HEK293 (cell line): ENCODE measurements at regions not wholly inside any gene's neighbourhood (a gene's known extent, or its start where the extent isn't known, plus 50 kb on each side); places are given as distances from the start of the nearest gene placed in this dataset.

ENCODE experiments used
- CTCF ChIA-PET: fragments of 350-600 bp; formaldehyde crosslinking; extraction: SDS; loops from one replicate; lab custom pipeline; 2021; ENCODE audit warnings: antibody characterized with exemption; lab: Yijun Ruan, JAX
- POLR2A ChIA-PET: fragments of 300-600 bp; formaldehyde crosslinking; extraction: SDS; loops from one replicate; lab custom pipeline; 2020; ENCODE audit warnings: antibody characterized with exemption, inconsistent platforms; lab: Yijun Ruan, JAX
- H3K27ac ChIP-seq: fragments of 200-500 bp; sonication (Bioruptor generic); 2 replicates; pipeline ENCODE4 v1.5.1; 2014; ENCODE audit warnings: low read depth, low read length, control low read depth, inconsistent platforms; ENCODE audit errors: extremely low read depth
- H3K36me3 ChIP-seq, 2 experiments: fragments of 200-500 bp in 1 of 2; sonication (Bioruptor generic) in 1 of 2; 1 replicate in 1 of 2; 2 replicates in 1 of 2; pipeline ENCODE4 v1.5.1; 2014 to 2017; ENCODE audit warnings: inconsistent platforms in 2 of 2, low read length in 2 of 2; ENCODE audit not compliant: control insufficient read depth in 2 of 2, insufficient read depth in 1 of 2
- H3K4me1 ChIP-seq: fragments of 200-500 bp; sonication (Bioruptor generic); 2 replicates; pipeline ENCODE4 v1.5.1; 2014; ENCODE audit warnings: mild to moderate bottlenecking, low read length, inconsistent platforms; ENCODE audit not compliant: control insufficient read depth, insufficient read depth
- H3K4me3 ChIP-seq: 2 replicates; pipeline ENCODE4 v1.5.1; 2011; ENCODE audit warnings: low read depth, mild to moderate bottlenecking, control low read depth, low read length, moderate library complexity
- H3K9me3 ChIP-seq: fragments of 200-500 bp; sonication (Bioruptor generic); 2 replicates; pipeline ENCODE4 v1.5.1; 2014; ENCODE audit warnings: low read depth, low read length, inconsistent platforms; ENCODE audit not compliant: control insufficient read depth, insufficient read depth
- EGR2 ChIP-seq: fragments of 450-650 bp; formaldehyde crosslinking; IDR thresholded peaks from 2 replicates; pipeline ENCODE4 v1.5.1; 2016; ENCODE audit warnings: low read depth, missing biosample characterization, missing genetic modification characterization
- HOXD13 ChIP-seq: sonication (generic); formaldehyde crosslinking; IDR thresholded peaks from 2 replicates; pipeline ENCODE4 v1.8.0; 2022; ENCODE audit warnings: missing genetic modification reagents, borderline replicate concordance
- KLF10 ChIP-seq: fragments of 450-650 bp; IDR thresholded peaks from 2 replicates; pipeline ENCODE4 v1.5.1; 2018; ENCODE audit warnings: missing biosample characterization, mild to moderate bottlenecking, missing genetic modification characterization
- KLF17 ChIP-seq: fragments of 450-650 bp; formaldehyde crosslinking; IDR thresholded peaks from 2 replicates; pipeline ENCODE4 v1.5.1; 2016; ENCODE audit warnings: missing biosample characterization, missing genetic modification characterization
- KLF7 ChIP-seq: fragments of 450-650 bp; formaldehyde crosslinking; IDR thresholded peaks from 2 replicates; pipeline ENCODE4 v1.5.1; 2016; ENCODE audit warnings: missing biosample characterization, missing genetic modification characterization, borderline replicate concordance
- PRDM4 ChIP-seq: fragments of 450-650 bp; formaldehyde crosslinking; IDR thresholded peaks from 2 replicates; pipeline ENCODE4 v1.5.1; 2017; ENCODE audit warnings: missing biosample characterization, missing genetic modification characterization
- ZBTB11 ChIP-seq: fragments of 450-650 bp; formaldehyde crosslinking; conservative IDR thresholded peaks from 2 replicates; pipeline ENCODE4 v1.5.1; 2016; ENCODE audit warnings: low read depth, missing biosample characterization, missing genetic modification characterization
- ZFP69B ChIP-seq: fragments of 450-650 bp; formaldehyde crosslinking; IDR thresholded peaks from 2 replicates; pipeline ENCODE4 v1.5.1; 2016; ENCODE audit warnings: missing biosample characterization, missing genetic modification characterization
- ZNF350 ChIP-seq: fragments of 450-650 bp; formaldehyde crosslinking; IDR thresholded peaks from 2 replicates; pipeline ENCODE4 v1.5.0; 2017; ENCODE audit warnings: missing biosample characterization, mild to moderate bottlenecking, missing genetic modification characterization
- ZNF354C ChIP-seq: fragments of 450-650 bp; formaldehyde crosslinking; IDR thresholded peaks from 2 replicates; pipeline ENCODE4 v1.5.1; 2016; ENCODE audit warnings: missing biosample characterization, missing genetic modification characterization, low read depth, borderline replicate concordance
- ZNF561 ChIP-seq: fragments of 450-650 bp; IDR thresholded peaks from 2 replicates; pipeline ENCODE4 v1.5.1; 2018; ENCODE audit warnings: missing biosample characterization, missing genetic modification characterization, borderline replicate concordance
- ZNF600 ChIP-seq: fragments of 450-650 bp; formaldehyde crosslinking; IDR thresholded peaks from 2 replicates; pipeline ENCODE4 v1.5.1; 2016; ENCODE audit warnings: missing biosample characterization, missing genetic modification characterization
- ZNF645 ChIP-seq: fragments of 450-650 bp; formaldehyde crosslinking; IDR thresholded peaks from 2 replicates; pipeline ENCODE4; 2016; ENCODE audit warnings: missing biosample characterization, missing genetic modification characterization
- ZNF776 ChIP-seq: fragments of 450-650 bp; formaldehyde crosslinking; IDR thresholded peaks from 2 replicates; pipeline ENCODE4 v1.5.0; 2017; ENCODE audit warnings: missing biosample characterization, missing genetic modification characterization, borderline replicate concordance
- ZNF830 ChIP-seq: fragments of 450-650 bp; IDR thresholded peaks from 2 replicates; pipeline ENCODE4 v1.5.0; 2018; ENCODE audit warnings: missing biosample characterization, missing genetic modification characterization, low read depth, mild to moderate bottlenecking, moderate library complexity
- TF ChIP-seq, protein P1 (sequence below): fragments of 450-650 bp; formaldehyde crosslinking; IDR thresholded peaks from 2 replicates; pipeline ENCODE4 v1.5.1; 2016; ENCODE audit warnings: missing biosample characterization, missing genetic modification characterization
- TF ChIP-seq, protein P2 (sequence below): fragments of 450-650 bp; formaldehyde crosslinking; IDR thresholded peaks from 2 replicates; pipeline ENCODE4 v1.5.1; 2016; ENCODE audit warnings: missing biosample characterization, missing genetic modification characterization

GRCh38 chr2:88841224-88841929 is 149.9 kb downstream of the RPIA start (continued):
- no peak for TF ChIP-seq ZBTB11
- TF ChIP-seq, protein P1, sequence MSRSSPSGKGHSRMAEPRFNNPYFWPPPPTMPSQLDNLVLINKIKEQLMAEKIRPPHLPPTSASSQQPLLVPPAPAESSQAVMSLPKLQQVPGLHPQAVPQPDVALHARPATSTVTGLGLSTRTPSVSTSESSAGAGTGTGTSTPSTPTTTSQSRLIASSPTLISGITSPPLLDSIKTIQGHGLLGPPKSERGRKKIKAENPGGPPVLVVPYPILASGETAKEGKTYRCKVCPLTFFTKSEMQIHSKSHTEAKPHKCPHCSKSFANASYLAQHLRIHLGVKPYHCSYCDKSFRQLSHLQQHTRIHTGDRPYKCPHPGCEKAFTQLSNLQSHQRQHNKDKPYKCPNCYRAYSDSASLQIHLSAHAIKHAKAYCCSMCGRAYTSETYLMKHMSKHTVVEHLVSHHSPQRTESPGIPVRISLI (tag by site-specific recombination): no peak
- TF ChIP-seq, all 188 proteins: peak for 0

DNA sequence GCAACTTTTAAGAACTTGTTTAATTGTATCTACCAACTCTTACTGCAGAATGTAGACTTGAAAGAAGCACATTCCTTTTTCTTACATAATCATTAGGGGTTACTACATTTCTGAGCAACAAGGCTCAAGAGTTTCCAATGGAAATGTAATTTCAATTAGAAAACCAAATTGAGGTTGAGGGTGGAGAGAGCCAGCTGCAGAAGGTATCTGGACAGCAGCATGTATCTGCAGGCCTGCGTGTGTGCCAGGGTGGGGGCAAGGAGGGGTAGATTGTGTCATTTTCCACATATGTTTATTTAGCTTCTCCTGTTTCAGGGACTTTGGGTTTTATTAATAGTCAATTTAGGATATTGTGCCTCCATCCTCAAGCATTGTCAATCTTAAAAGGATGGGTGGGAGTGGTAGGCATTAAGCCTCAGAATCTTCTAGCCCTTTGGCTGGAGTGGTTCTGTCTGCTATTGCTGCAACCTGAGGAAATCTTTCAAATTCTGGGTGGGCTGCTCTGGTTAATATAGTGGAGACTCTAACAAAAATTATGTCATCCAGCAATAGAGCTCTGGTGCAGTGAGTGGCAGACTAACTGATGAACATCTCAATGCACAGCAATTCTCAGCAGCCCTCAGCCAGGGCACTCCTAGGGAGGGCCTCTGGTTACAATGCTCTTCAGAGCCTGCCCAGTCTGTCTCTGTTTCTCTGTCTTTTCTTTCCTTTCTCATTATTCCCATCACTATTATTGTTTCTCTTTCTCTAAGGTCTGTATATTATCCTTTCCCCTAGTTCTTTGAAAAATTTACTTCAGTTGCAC is 151.4 kb downstream of the RPIA start:
- Histone ChIP-seq H3K36me3 (no peaks in the 10 kb centered on the region), H3K4me3 (no peak overlapping the region), H3K9me3 (no peaks in the 10 kb centered on the region), H3K27ac (no peak overlapping the region), H3K4me1 (no peaks in the 10 kb centered on the region)
- ChIA-PET POLR2A (no interaction called here), CTCF (interaction anchor here (0.6 to 3.9 kb wide), 2 partner anchors 11 to 188 kb away, joined by 3 to 22 read pairs; no protein-coding TSS in a partner anchor)
- TF ChIP-seq PRDM4 (no peak), ZNF561 (tag by site-specific recombination) (no peak), ZNF645 (tag by site-specific recombination) (no peak), ZNF776 (tag by site-specific recombination) (no peak), KLF7 (tag by site-specific recombination) (no peak), ZFP69B (tag by site-specific recombination) (no peak), KLF17 (no peak), ZNF350 (tag by site-specific recombination) (no peak), ZNF354C (tag by site-specific recombination) (no peak), ZNF600 (tag by site-specific recombination) (no peak), EGR2 (tag by site-specific recombination) (no peak), ZNF830 (tag by site-specific recombination) (no peak), HOXD13 (no peak), KLF10 (tag by site-specific recombination) (no peak)
- TF ChIP-seq, protein P2, sequence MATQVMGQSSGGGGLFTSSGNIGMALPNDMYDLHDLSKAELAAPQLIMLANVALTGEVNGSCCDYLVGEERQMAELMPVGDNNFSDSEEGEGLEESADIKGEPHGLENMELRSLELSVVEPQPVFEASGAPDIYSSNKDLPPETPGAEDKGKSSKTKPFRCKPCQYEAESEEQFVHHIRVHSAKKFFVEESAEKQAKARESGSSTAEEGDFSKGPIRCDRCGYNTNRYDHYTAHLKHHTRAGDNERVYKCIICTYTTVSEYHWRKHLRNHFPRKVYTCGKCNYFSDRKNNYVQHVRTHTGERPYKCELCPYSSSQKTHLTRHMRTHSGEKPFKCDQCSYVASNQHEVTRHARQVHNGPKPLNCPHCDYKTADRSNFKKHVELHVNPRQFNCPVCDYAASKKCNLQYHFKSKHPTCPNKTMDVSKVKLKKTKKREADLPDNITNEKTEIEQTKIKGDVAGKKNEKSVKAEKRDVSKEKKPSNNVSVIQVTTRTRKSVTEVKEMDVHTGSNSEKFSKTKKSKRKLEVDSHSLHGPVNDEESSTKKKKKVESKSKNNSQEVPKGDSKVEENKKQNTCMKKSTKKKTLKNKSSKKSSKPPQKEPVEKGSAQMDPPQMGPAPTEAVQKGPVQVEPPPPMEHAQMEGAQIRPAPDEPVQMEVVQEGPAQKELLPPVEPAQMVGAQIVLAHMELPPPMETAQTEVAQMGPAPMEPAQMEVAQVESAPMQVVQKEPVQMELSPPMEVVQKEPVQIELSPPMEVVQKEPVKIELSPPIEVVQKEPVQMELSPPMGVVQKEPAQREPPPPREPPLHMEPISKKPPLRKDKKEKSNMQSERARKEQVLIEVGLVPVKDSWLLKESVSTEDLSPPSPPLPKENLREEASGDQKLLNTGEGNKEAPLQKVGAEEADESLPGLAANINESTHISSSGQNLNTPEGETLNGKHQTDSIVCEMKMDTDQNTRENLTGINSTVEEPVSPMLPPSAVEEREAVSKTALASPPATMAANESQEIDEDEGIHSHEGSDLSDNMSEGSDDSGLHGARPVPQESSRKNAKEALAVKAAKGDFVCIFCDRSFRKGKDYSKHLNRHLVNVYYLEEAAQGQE (tag by site-specific recombination): no peak
